ENCODE measurements at regions not wholly inside any gene's neighbourhood (a gene's known extent, or its start where the extent isn't known, plus 50 kb on each side); places are given as distances from the start of the nearest gene placed in this dataset.

GRCh38 chr17:15177343-15177742, 87.8 kb downstream of the PMP22 start:
- Histone ChIP-seq H2AFZ (ENCODE audit: low read depth, low read length, poor library complexity, severe bottlenecking) (no peak overlapping the region), H3K79me2 (ENCODE audit: insufficient read depth, low read length) (no peaks in the 10 kb centered on the region), H3K36me3 (ENCODE audit: control insufficient read depth in 1 of 2, insufficient read depth in 2 of 2, low read length in 2 of 2) (no peaks in the 10 kb centered on the region), H3K9ac (ENCODE audit: low read length) (no peak overlapping the region), H3K4me2 (ENCODE audit: low read length) (no peak overlapping the region), H3K9me2 (ENCODE audit: insufficient read depth) (no peaks in the 10 kb centered on the region), H3K27me3 (ENCODE audit: insufficient read depth, low read length) (peaks cover 8% of the 10 kb centered on the region), H3K27ac (ENCODE audit: low read depth, low read length) (no peak overlapping the region), H3K4me1 (ENCODE audit: control insufficient read depth in 1 of 2, insufficient read depth in 2 of 2, low read length in 2 of 2) (no peaks in the 10 kb centered on the region), H4K20me1 (ENCODE audit: insufficient read depth) (no peaks in the 10 kb centered on the region), H3K9me3 (ENCODE audit: control insufficient read depth in 1 of 2, insufficient read depth in 1 of 2, low read depth in 1 of 2, low read length in 2 of 2) (no peaks in the 10 kb centered on the region), H3K4me3 (replicated peaks in 1 of 2; ENCODE audit: low read depth in 1 of 2, low read length in 2 of 2) (no peak overlapping the region)
- POLR2A ChIA-PET: no interaction called here
- CTCF ChIA-PET: no interaction called here
- intact Hi-C loops (cut with micrococcal nuclease): loop anchor here (10.0 kb wide), 1 partner anchor 1583 kb away; no protein-coding TSS in a partner anchor
- TF ChIP-seq RAD21 (IDR thresholded peaks at IDR 0.05; ENCODE audit: low read depth) (no peak), EGR1 (IDR thresholded peaks at IDR 0.05; ENCODE audit: low read depth) (no peak), ZFX (IDR thresholded peaks at IDR 0.05) (no peak), TCF7L2 (IDR thresholded peaks at IDR 0.05; ENCODE audit: borderline replicate concordance, extremely low read depth, insufficient read depth, insufficient read length) (no peak), YY1 (IDR thresholded peaks at IDR 0.05; ENCODE audit: extremely low read depth, insufficient replicate concordance, low read depth, low read length) (no peak), SP1 (IDR thresholded peaks at IDR 0.05; ENCODE audit: low read depth) (no peak), REST (IDR thresholded peaks at IDR 0.05; ENCODE audit: low read depth) (no peak), CEBPB (IDR thresholded peaks at IDR 0.05; ENCODE audit: low read depth) (no peak), POLR2AphosphoS5 (IDR thresholded peaks at IDR 0.05; ENCODE audit: low read depth, low read length) (no peak), EZH2 (IDR thresholded peaks at IDR 0.05) (no peak), JUND (IDR thresholded peaks at IDR 0.05) (no peak), EZH2phosphoT487 (IDR thresholded peaks at IDR 0.05; ENCODE audit: borderline replicate concordance) (no peak), CBX3 (IDR thresholded peaks at IDR 0.05; ENCODE audit: low read depth) (no peak), FOSL1 (IDR thresholded peaks at IDR 0.05; ENCODE audit: low read depth) (no peak)
- TF ChIP-seq, protein P1, sequence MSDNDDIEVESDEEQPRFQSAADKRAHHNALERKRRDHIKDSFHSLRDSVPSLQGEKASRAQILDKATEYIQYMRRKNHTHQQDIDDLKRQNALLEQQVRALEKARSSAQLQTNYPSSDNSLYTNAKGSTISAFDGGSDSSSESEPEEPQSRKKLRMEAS (IDR thresholded peaks at IDR 0.05): no peak
- TF ChIP-seq, protein P2, sequence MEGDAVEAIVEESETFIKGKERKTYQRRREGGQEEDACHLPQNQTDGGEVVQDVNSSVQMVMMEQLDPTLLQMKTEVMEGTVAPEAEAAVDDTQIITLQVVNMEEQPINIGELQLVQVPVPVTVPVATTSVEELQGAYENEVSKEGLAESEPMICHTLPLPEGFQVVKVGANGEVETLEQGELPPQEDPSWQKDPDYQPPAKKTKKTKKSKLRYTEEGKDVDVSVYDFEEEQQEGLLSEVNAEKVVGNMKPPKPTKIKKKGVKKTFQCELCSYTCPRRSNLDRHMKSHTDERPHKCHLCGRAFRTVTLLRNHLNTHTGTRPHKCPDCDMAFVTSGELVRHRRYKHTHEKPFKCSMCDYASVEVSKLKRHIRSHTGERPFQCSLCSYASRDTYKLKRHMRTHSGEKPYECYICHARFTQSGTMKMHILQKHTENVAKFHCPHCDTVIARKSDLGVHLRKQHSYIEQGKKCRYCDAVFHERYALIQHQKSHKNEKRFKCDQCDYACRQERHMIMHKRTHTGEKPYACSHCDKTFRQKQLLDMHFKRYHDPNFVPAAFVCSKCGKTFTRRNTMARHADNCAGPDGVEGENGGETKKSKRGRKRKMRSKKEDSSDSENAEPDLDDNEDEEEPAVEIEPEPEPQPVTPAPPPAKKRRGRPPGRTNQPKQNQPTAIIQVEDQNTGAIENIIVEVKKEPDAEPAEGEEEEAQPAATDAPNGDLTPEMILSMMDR (IDR thresholded peaks at IDR 0.05 in 2 of 3, conservative IDR thresholded peaks at IDR 0.05 in 1 of 3; ENCODE audit: borderline replicate concordance in 1 of 3, insufficient read depth in 1 of 3, low read depth in 2 of 3, low read length in 2 of 3): no peak
- ATAC-seq (no peak), DNase-seq (ENCODE audit: low read depth, low spot score) (no peak)
- RAD21 ChIA-PET (ENCODE audit: low non-redundant PET in 1 of 2, low total read pairs in 2 of 2, uncharacterized antibody in 2 of 2, unreplicated experiment in 2 of 2): no interaction called here
- BruUV-seq (replicated peaks): no TSS peak
